CD4-positive, CD25-positive, alpha-beta regulatory T cell (primary cell): ENCODE measurements at regions not wholly inside any gene's neighbourhood (a gene's known extent, or its start where the extent isn't known, plus 50 kb on each side); places are given as distances from the start of the nearest gene placed in this dataset.
A peak's percentile ranks its signal among the peaks of the same experiment; 100 is the strongest.

Experiments used
- ATAC-seq, 2 donors: fragments of 150-1000 bp; cut with Tn5 transposase; one replicate each; pipeline ENCODE4 v1.10.0; 2021; ENCODE audit warnings: low read depth in 2 of 2, moderate number of reproducible peaks in 2 of 2, moderate library complexity in 1 of 2
- DNase-seq, 3 donors: peaks; one replicate each; pipeline versions ENCODE4 v3.0.0 to v3.0.0-alpha.2; 2012 to 2022; ENCODE audit warnings: mixed read lengths in 1 of 3
- H3K27ac ChIP-seq: one replicate; pipeline ENCODE4 v1.7.0; 2013; ENCODE audit warnings: mild to moderate bottlenecking, low read length; ENCODE audit not compliant: insufficient read depth, poor library complexity, severe bottlenecking
- H3K27me3 ChIP-seq: one replicate; pipeline ENCODE4 v1.7.0; 2013; ENCODE audit warnings: low read length; ENCODE audit not compliant: control insufficient read depth, insufficient read depth
- H3K36me3 ChIP-seq: one replicate; pipeline ENCODE4 v1.7.0; 2013; ENCODE audit warnings: mild to moderate bottlenecking, low read length, moderate library complexity; ENCODE audit not compliant: control insufficient read depth, insufficient read depth
- H3K4me1 ChIP-seq: 2 replicates; pipeline ENCODE4 v1.7.0; 2013; ENCODE audit warnings: mild to moderate bottlenecking, low read length; ENCODE audit not compliant: insufficient read depth, control insufficient read depth, poor library complexity, severe bottlenecking
- H3K4me3 ChIP-seq: one replicate; pipeline ENCODE4 v1.7.0; 2013; ENCODE audit warnings: low read depth, mild to moderate bottlenecking, low read length, moderate library complexity
- H3K9me3 ChIP-seq, 2 experiments: 1 replicate in 1 of 2; 2 replicates in 1 of 2; pipeline ENCODE4 v1.7.0; 2013; ENCODE audit warnings: low read length in 2 of 2, mild to moderate bottlenecking in 1 of 2, moderate library complexity in 1 of 2; ENCODE audit not compliant: control insufficient read depth in 2 of 2
- H3K27ac Mint-ChIP-seq, 3 donors: one replicate each; pipeline ENCODE4 v1.8.0; 2020 to 2022; ENCODE audit warnings: mild to moderate bottlenecking in 3 of 3, mixed read lengths in 3 of 3, moderate library complexity in 2 of 3
- H3K27me3 Mint-ChIP-seq: one replicate; pipeline ENCODE4 v1.8.0; 2022; ENCODE audit warnings: mild to moderate bottlenecking, mixed read lengths
- H3K36me3 Mint-ChIP-seq: one replicate; pipeline ENCODE4 v1.8.0; 2020; ENCODE audit warnings: mixed read lengths
- H3K4me1 Mint-ChIP-seq, 4 donors: one replicate each; pipeline ENCODE4 v1.8.0; 2020 to 2022; ENCODE audit warnings: mixed read lengths in 4 of 4, mild to moderate bottlenecking in 1 of 4
- H3K4me3 Mint-ChIP-seq, 4 donors: one replicate each; pipeline ENCODE4 v1.8.0; 2020 to 2022; ENCODE audit warnings: mild to moderate bottlenecking in 4 of 4, mixed read lengths in 4 of 4, moderate library complexity in 3 of 4
- H3K9me3 Mint-ChIP-seq, 7 donors: one replicate each; pipeline ENCODE4 v1.8.0; 2020 to 2022; ENCODE audit warnings: mixed read lengths in 7 of 7, mild to moderate bottlenecking in 3 of 7, moderate library complexity in 2 of 7

GRCh38 chr15:62771234-62771633 is 271.3 kb upstream of the TPM1 start:
- Mint-ChIP-seq H3K9me3 (no peaks in the 10 kb centered on the region), H3K36me3 (no peaks in the 10 kb centered on the region), H3K4me1 (no peaks in the 10 kb centered on the region), H3K27me3 (no peaks in the 10 kb centered on the region), H3K27ac (no peak overlapping the region), H3K4me3 (no peak overlapping the region)
- no peak for DNase-seq
- Histone ChIP-seq H3K4me3 (no peak overlapping the region), H3K4me1 (no peaks in the 10 kb centered on the region), H3K27me3 (no peaks in the 10 kb centered on the region), H3K9me3 (no peaks in the 10 kb centered on the region), H3K27ac (no peak overlapping the region), H3K36me3 (no peaks in the 10 kb centered on the region)
- no peak for ATAC-seq

GRCh38 chr15:62773369-62774165 is 269.0 kb upstream of the TPM1 start:
- ATAC-seq = no peak
- Mint-ChIP-seq H3K36me3 (no peaks in the 10 kb centered on the region), H3K4me1 (no peaks in the 10 kb centered on the region), H3K27me3 (no peaks in the 10 kb centered on the region), H3K9me3 (no peaks in the 10 kb centered on the region), H3K27ac (peak overlapping the region in 1 of 3 donors; percentile 52), H3K4me3 (no peak overlapping the region)
- H3K36me3 ChIP-seq = no peaks in the 10 kb centered on the region
- no peak overlapping the region for H3K4me3 ChIP-seq
- H3K9me3 ChIP-seq = no peaks in the 10 kb centered on the region
- H3K4me1 ChIP-seq = no peaks in the 10 kb centered on the region
- DNase-seq = no peak
- no peak overlapping the region for H3K27ac ChIP-seq
- no peaks in the 10 kb centered on the region for H3K27me3 ChIP-seq

- no peak overlapping the region for H3K27ac Mint-ChIP-seq
- Histone ChIP-seq H3K36me3 (no peaks in the 10 kb centered on the region), H3K4me1 (no peaks in the 10 kb centered on the region), H3K9me3 (no peaks in the 10 kb centered on the region), H3K4me3 (no peak overlapping the region), H3K27ac (no peak overlapping the region), H3K27me3 (no peaks in the 10 kb centered on the region)
- no peaks in the 10 kb centered on the region for H3K9me3 Mint-ChIP-seq
- H3K27me3 Mint-ChIP-seq = no peaks in the 10 kb centered on the region
- DNase-seq = no peak
- no peaks in the 10 kb centered on the region for H3K4me1 Mint-ChIP-seq
- no peaks in the 10 kb centered on the region for H3K36me3 Mint-ChIP-seq
- H3K4me3 Mint-ChIP-seq = no peak overlapping the region
- ATAC-seq = no peak
These were observed 266.6 kb upstream of the TPM1 start for GRCh38 chr15:62775932-62776331.

GRCh38 chr15:62777671-62778070 is 264.9 kb upstream of the TPM1 start:
- Mint-ChIP-seq H3K4me1 (no peaks in the 10 kb centered on the region), H3K9me3 (no peaks in the 10 kb centered on the region), H3K27me3 (no peaks in the 10 kb centered on the region), H3K4me3 (no peak overlapping the region), H3K27ac (no peak overlapping the region), H3K36me3 (no peaks in the 10 kb centered on the region)
- Histone ChIP-seq H3K4me3 (no peak overlapping the region), H3K4me1 (no peaks in the 10 kb centered on the region), H3K27ac (no peak overlapping the region), H3K27me3 (no peaks in the 10 kb centered on the region), H3K9me3 (no peaks in the 10 kb centered on the region), H3K36me3 (no peaks in the 10 kb centered on the region)
- ATAC-seq (no peak), DNase-seq (no peak)

GRCh38 chr15:62779036-62779770 is 263.3 kb upstream of the TPM1 start:
- Mint-ChIP-seq H3K4me3 (no peak overlapping the region), H3K9me3 (no peaks in the 10 kb centered on the region), H3K36me3 (no peaks in the 10 kb centered on the region), H3K27ac (no peak overlapping the region), H3K4me1 (no peaks in the 10 kb centered on the region), H3K27me3 (no peaks in the 10 kb centered on the region)
- Histone ChIP-seq H3K9me3 (no peaks in the 10 kb centered on the region), H3K27ac (no peak overlapping the region), H3K36me3 (no peaks in the 10 kb centered on the region), H3K27me3 (no peaks in the 10 kb centered on the region), H3K4me3 (no peak overlapping the region), H3K4me1 (no peaks in the 10 kb centered on the region)
- DNase-seq (no peak), ATAC-seq (no peak)

GRCh38 chr15:62779899-62780298 is 262.6 kb upstream of the TPM1 start:
- no peak for DNase-seq
- ATAC-seq = no peak
- Histone ChIP-seq H3K27ac (no peak overlapping the region), H3K4me3 (no peak overlapping the region), H3K36me3 (no peaks in the 10 kb centered on the region), H3K9me3 (no peaks in the 10 kb centered on the region), H3K27me3 (no peaks in the 10 kb centered on the region), H3K4me1 (no peaks in the 10 kb centered on the region)
- no peak overlapping the region for H3K27ac Mint-ChIP-seq
- H3K27me3 Mint-ChIP-seq = peaks cover 4% of the 10 kb centered on the region
- no peak overlapping the region for H3K4me3 Mint-ChIP-seq
- no peaks in the 10 kb centered on the region for H3K9me3 Mint-ChIP-seq
- no peaks in the 10 kb centered on the region for H3K4me1 Mint-ChIP-seq
- H3K36me3 Mint-ChIP-seq = no peaks in the 10 kb centered on the region

- H3K4me3 Mint-ChIP-seq = no peak overlapping the region
- Histone ChIP-seq H3K36me3 (no peaks in the 10 kb centered on the region), H3K4me1 (no peaks in the 10 kb centered on the region), H3K9me3 (no peaks in the 10 kb centered on the region), H3K27me3 (no peaks in the 10 kb centered on the region), H3K4me3 (no peak overlapping the region), H3K27ac (no peak overlapping the region)
- H3K36me3 Mint-ChIP-seq = no peaks in the 10 kb centered on the region
- ATAC-seq = no peak
- no peaks in the 10 kb centered on the region for H3K9me3 Mint-ChIP-seq
- H3K27me3 Mint-ChIP-seq = peaks cover 4% of the 10 kb centered on the region
- no peaks in the 10 kb centered on the region for H3K4me1 Mint-ChIP-seq
- H3K27ac Mint-ChIP-seq = no peak overlapping the region
- no peak for DNase-seq
These were observed 261.5 kb upstream of the TPM1 start for GRCh38 chr15:62781081-62781497.
